ENCODE measurements at regions not wholly inside any gene's neighbourhood (a gene's known extent, or its start where the extent isn't known, plus 50 kb on each side); places are given as distances from the start of the nearest gene placed in this dataset.

- TF ChIP-seq, protein P1, sequence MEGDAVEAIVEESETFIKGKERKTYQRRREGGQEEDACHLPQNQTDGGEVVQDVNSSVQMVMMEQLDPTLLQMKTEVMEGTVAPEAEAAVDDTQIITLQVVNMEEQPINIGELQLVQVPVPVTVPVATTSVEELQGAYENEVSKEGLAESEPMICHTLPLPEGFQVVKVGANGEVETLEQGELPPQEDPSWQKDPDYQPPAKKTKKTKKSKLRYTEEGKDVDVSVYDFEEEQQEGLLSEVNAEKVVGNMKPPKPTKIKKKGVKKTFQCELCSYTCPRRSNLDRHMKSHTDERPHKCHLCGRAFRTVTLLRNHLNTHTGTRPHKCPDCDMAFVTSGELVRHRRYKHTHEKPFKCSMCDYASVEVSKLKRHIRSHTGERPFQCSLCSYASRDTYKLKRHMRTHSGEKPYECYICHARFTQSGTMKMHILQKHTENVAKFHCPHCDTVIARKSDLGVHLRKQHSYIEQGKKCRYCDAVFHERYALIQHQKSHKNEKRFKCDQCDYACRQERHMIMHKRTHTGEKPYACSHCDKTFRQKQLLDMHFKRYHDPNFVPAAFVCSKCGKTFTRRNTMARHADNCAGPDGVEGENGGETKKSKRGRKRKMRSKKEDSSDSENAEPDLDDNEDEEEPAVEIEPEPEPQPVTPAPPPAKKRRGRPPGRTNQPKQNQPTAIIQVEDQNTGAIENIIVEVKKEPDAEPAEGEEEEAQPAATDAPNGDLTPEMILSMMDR (IDR thresholded peaks at IDR 0.05), result no peak
- no peak for TF ChIP-seq POLR2A (IDR thresholded peaks at IDR 0.05)
These were observed 57.0 kb downstream of the DCAF8L1 start for GRCh38 chrX:27924261-27924660.

All from heart left ventricle (tissue), 13 donors.